ENCODE measurements at regions not wholly inside any gene's neighbourhood (a gene's known extent, or its start where the extent isn't known, plus 50 kb on each side); places are given as distances from the start of the nearest gene placed in this dataset.

GRCh38 chr2:220882507-220882906 lies 689.6 kb downstream of the EPHA4 start:
- Histone ChIP-seq H3K4me3 (ENCODE audit: low read length in 2 of 2) (no peak overlapping the region), H3K27me3 (ENCODE audit: control insufficient read depth in 2 of 2, insufficient read depth in 1 of 2, low read length in 1 of 2) (no peaks in the 10 kb centered on the region), H3K27ac (ENCODE audit: low read depth in 1 of 2, low read length in 1 of 2) (no peak overlapping the region), H3K9me3 (ENCODE audit: control insufficient read depth in 2 of 2, insufficient read depth in 1 of 2, low read length in 1 of 2) (no peaks in the 10 kb centered on the region), H3K4me1 (ENCODE audit: control insufficient read depth in 2 of 2, insufficient read depth in 2 of 2, low read length in 2 of 2) (no peaks in the 10 kb centered on the region), H3K36me3 (ENCODE audit: control insufficient read depth in 2 of 2, insufficient read depth in 2 of 2, low read length in 1 of 2) (no peaks in the 10 kb centered on the region)
- no peak for DNase-seq (ENCODE audit: low read depth in 6 of 9, low spot score in 9 of 9)

GRCh38 chr2:220885593-220885992 lies 686.5 kb downstream of the EPHA4 start:
- Histone ChIP-seq H3K4me3 (ENCODE audit: low read length in 2 of 2) (no peak overlapping the region), H3K27ac (ENCODE audit: low read depth in 1 of 2, low read length in 1 of 2) (no peak overlapping the region), H3K9me3 (ENCODE audit: control insufficient read depth in 2 of 2, insufficient read depth in 1 of 2, low read length in 1 of 2) (no peaks in the 10 kb centered on the region), H3K4me1 (ENCODE audit: control insufficient read depth in 2 of 2, insufficient read depth in 2 of 2, low read length in 2 of 2) (no peaks in the 10 kb centered on the region), H3K36me3 (ENCODE audit: control insufficient read depth in 2 of 2, insufficient read depth in 2 of 2, low read length in 1 of 2) (no peaks in the 10 kb centered on the region), H3K27me3 (ENCODE audit: control insufficient read depth in 2 of 2, insufficient read depth in 1 of 2, low read length in 1 of 2) (no peaks in the 10 kb centered on the region)
- DNase-seq (ENCODE audit: low read depth in 6 of 9, low spot score in 9 of 9) = no peak
- 87% methylated on average over 4 of the region's 4 CpGs for WGBS

GRCh38 chr2:220887271-220887870 lies 684.7 kb downstream of the EPHA4 start:
- 95% methylated on average over 6 of the region's 6 CpGs for WGBS
- H3K4me3 ChIP-seq (ENCODE audit: low read length in 2 of 2) = no peak overlapping the region
- DNase-seq (ENCODE audit: low read depth in 6 of 9, low spot score in 9 of 9) = no peak
- no peak overlapping the region for H3K27ac ChIP-seq (ENCODE audit: low read depth in 1 of 2, low read length in 1 of 2)
- no peaks in the 10 kb centered on the region for H3K27me3 ChIP-seq (ENCODE audit: control insufficient read depth in 2 of 2, insufficient read depth in 1 of 2, low read length in 1 of 2)
- H3K36me3 ChIP-seq (ENCODE audit: control insufficient read depth in 2 of 2, insufficient read depth in 2 of 2, low read length in 1 of 2) = no peaks in the 10 kb centered on the region
- H3K9me3 ChIP-seq (ENCODE audit: control insufficient read depth in 2 of 2, insufficient read depth in 1 of 2, low read length in 1 of 2) = no peaks in the 10 kb centered on the region
- H3K4me1 ChIP-seq (ENCODE audit: control insufficient read depth in 2 of 2, insufficient read depth in 2 of 2, low read length in 2 of 2) = no peaks in the 10 kb centered on the region

- Histone ChIP-seq H3K36me3 (ENCODE audit: control insufficient read depth in 2 of 2, insufficient read depth in 2 of 2, low read length in 1 of 2) (no peaks in the 10 kb centered on the region), H3K27ac (ENCODE audit: low read depth in 1 of 2, low read length in 1 of 2) (no peak overlapping the region), H3K27me3 (ENCODE audit: control insufficient read depth in 2 of 2, insufficient read depth in 1 of 2, low read length in 1 of 2) (no peaks in the 10 kb centered on the region), H3K4me3 (ENCODE audit: low read length in 2 of 2) (no peak overlapping the region), H3K4me1 (ENCODE audit: control insufficient read depth in 2 of 2, insufficient read depth in 2 of 2, low read length in 2 of 2) (no peaks in the 10 kb centered on the region), H3K9me3 (ENCODE audit: control insufficient read depth in 2 of 2, insufficient read depth in 1 of 2, low read length in 1 of 2) (no peaks in the 10 kb centered on the region)
- no peak for DNase-seq (ENCODE audit: low read depth in 6 of 9, low spot score in 9 of 9)
- 95% methylated on average over 6 of the region's 6 CpGs for WGBS
Measured at GRCh38 chr2:220887876-220888275, 684.2 kb downstream of the EPHA4 start.

GRCh38 chr2:220890931-220891330 lies 681.2 kb downstream of the EPHA4 start:
- H3K27me3 ChIP-seq (ENCODE audit: control insufficient read depth in 2 of 2, insufficient read depth in 1 of 2, low read length in 1 of 2) = no peaks in the 10 kb centered on the region
- H3K36me3 ChIP-seq (ENCODE audit: control insufficient read depth in 2 of 2, insufficient read depth in 2 of 2, low read length in 1 of 2) = no peaks in the 10 kb centered on the region
- WGBS = 92% methylated on average over 3 of the region's 3 CpGs

GRCh38 chr2:220891405-220891804 lies 680.7 kb downstream of the EPHA4 start:
- Histone ChIP-seq H3K4me3 (ENCODE audit: low read length in 2 of 2) (no peak overlapping the region), H3K4me1 (ENCODE audit: control insufficient read depth in 2 of 2, insufficient read depth in 2 of 2, low read length in 2 of 2) (no peaks in the 10 kb centered on the region), H3K36me3 (ENCODE audit: control insufficient read depth in 2 of 2, insufficient read depth in 2 of 2, low read length in 1 of 2) (no peaks in the 10 kb centered on the region), H3K9me3 (ENCODE audit: control insufficient read depth in 2 of 2, insufficient read depth in 1 of 2, low read length in 1 of 2) (no peaks in the 10 kb centered on the region), H3K27me3 (ENCODE audit: control insufficient read depth in 2 of 2, insufficient read depth in 1 of 2, low read length in 1 of 2) (no peaks in the 10 kb centered on the region), H3K27ac (ENCODE audit: low read depth in 1 of 2, low read length in 1 of 2) (no peak overlapping the region)
- DNase-seq (ENCODE audit: low read depth in 6 of 9, low spot score in 9 of 9) = no peak
- WGBS = 89% methylated on average over 1 of the region's 1 CpG

More at GRCh38 chr2:220890931-220891330, 681.2 kb downstream of the EPHA4 start:
- Histone ChIP-seq H3K27ac (ENCODE audit: low read depth in 1 of 2, low read length in 1 of 2) (no peak overlapping the region), H3K4me3 (ENCODE audit: low read length in 2 of 2) (no peak overlapping the region), H3K4me1 (ENCODE audit: control insufficient read depth in 2 of 2, insufficient read depth in 2 of 2, low read length in 2 of 2) (no peaks in the 10 kb centered on the region), H3K9me3 (ENCODE audit: control insufficient read depth in 2 of 2, insufficient read depth in 1 of 2, low read length in 1 of 2) (no peaks in the 10 kb centered on the region)
- DNase-seq (ENCODE audit: low read depth in 6 of 9, low spot score in 9 of 9) = no peak

GRCh38 chr2:220892018-220892634 lies 680.0 kb downstream of the EPHA4 start:
- Histone ChIP-seq H3K9me3 (ENCODE audit: control insufficient read depth in 2 of 2, insufficient read depth in 1 of 2, low read length in 1 of 2) (no peaks in the 10 kb centered on the region), H3K36me3 (ENCODE audit: control insufficient read depth in 2 of 2, insufficient read depth in 2 of 2, low read length in 1 of 2) (no peaks in the 10 kb centered on the region), H3K27me3 (ENCODE audit: control insufficient read depth in 2 of 2, insufficient read depth in 1 of 2, low read length in 1 of 2) (no peaks in the 10 kb centered on the region), H3K4me1 (ENCODE audit: control insufficient read depth in 2 of 2, insufficient read depth in 2 of 2, low read length in 2 of 2) (no peaks in the 10 kb centered on the region), H3K27ac (ENCODE audit: low read depth in 1 of 2, low read length in 1 of 2) (no peak overlapping the region), H3K4me3 (ENCODE audit: low read length in 2 of 2) (no peak overlapping the region)
- DNase-seq (ENCODE audit: low read depth in 6 of 9, low spot score in 9 of 9) = no peak
- 88% methylated on average over 5 of the region's 5 CpGs for WGBS

- no peaks in the 10 kb centered on the region for H3K36me3 ChIP-seq (ENCODE audit: control insufficient read depth in 2 of 2, insufficient read depth in 2 of 2, low read length in 1 of 2)
- WGBS = 92% methylated on average over 2 of the region's 2 CpGs
- no peak overlapping the region for H3K4me3 ChIP-seq (ENCODE audit: low read length in 2 of 2)
- no peaks in the 10 kb centered on the region for H3K4me1 ChIP-seq (ENCODE audit: control insufficient read depth in 2 of 2, insufficient read depth in 2 of 2, low read length in 2 of 2)
- no peak overlapping the region for H3K27ac ChIP-seq (ENCODE audit: low read depth in 1 of 2, low read length in 1 of 2)
- no peaks in the 10 kb centered on the region for H3K27me3 ChIP-seq (ENCODE audit: control insufficient read depth in 2 of 2, insufficient read depth in 1 of 2, low read length in 1 of 2)
- no peaks in the 10 kb centered on the region for H3K9me3 ChIP-seq (ENCODE audit: control insufficient read depth in 2 of 2, insufficient read depth in 1 of 2, low read length in 1 of 2)
- no peak for DNase-seq (ENCODE audit: low read depth in 6 of 9, low spot score in 9 of 9)
Measured at GRCh38 chr2:220893411-220893810, 678.7 kb downstream of the EPHA4 start.

GRCh38 chr2:220894069-220894468 lies 678.0 kb downstream of the EPHA4 start:
- H3K27me3 ChIP-seq (ENCODE audit: control insufficient read depth in 2 of 2, insufficient read depth in 1 of 2, low read length in 1 of 2) = no peaks in the 10 kb centered on the region
- no peak overlapping the region for H3K4me3 ChIP-seq (ENCODE audit: low read length in 2 of 2)
- no peak overlapping the region for H3K27ac ChIP-seq (ENCODE audit: low read depth in 1 of 2, low read length in 1 of 2)
- no peaks in the 10 kb centered on the region for H3K4me1 ChIP-seq (ENCODE audit: control insufficient read depth in 2 of 2, insufficient read depth in 2 of 2, low read length in 2 of 2)
- no peaks in the 10 kb centered on the region for H3K9me3 ChIP-seq (ENCODE audit: control insufficient read depth in 2 of 2, insufficient read depth in 1 of 2, low read length in 1 of 2)
- WGBS = 56% methylated on average over 1 of the region's 1 CpG
- no peaks in the 10 kb centered on the region for H3K36me3 ChIP-seq (ENCODE audit: control insufficient read depth in 2 of 2, insufficient read depth in 2 of 2, low read length in 1 of 2)
- DNase-seq (ENCODE audit: low read depth in 6 of 9, low spot score in 9 of 9) = no peak
